Mesodermal cell (in vitro differentiated cells): ENCODE measurements at regions not wholly inside any gene's neighbourhood (a gene's known extent, or its start where the extent isn't known, plus 50 kb on each side); places are given as distances from the start of the nearest gene placed in this dataset.

Experiments used
- H3K27ac ChIP-seq: 2 replicates; pipeline ENCODE4 v1.7.0; 2013; ENCODE audit warnings: mild to moderate bottlenecking, low read depth, low read length, moderate library complexity; ENCODE audit not compliant: severe bottlenecking
- H3K36me3 ChIP-seq: 2 replicates; pipeline ENCODE4 v1.7.1; 2013; ENCODE audit warnings: mild to moderate bottlenecking, low read length, moderate library complexity; ENCODE audit not compliant: control insufficient read depth, insufficient read depth
- H3K4me1 ChIP-seq: one replicate; pipeline ENCODE4 v1.7.1; 2013; ENCODE audit warnings: mild to moderate bottlenecking, low read length; ENCODE audit not compliant: insufficient read depth, control insufficient read depth, poor library complexity, severe bottlenecking
- H3K4me3 ChIP-seq: 2 replicates; pipeline ENCODE4 v1.7.0; 2013; ENCODE audit warnings: low read length, control low read depth, mild to moderate bottlenecking; ENCODE audit not compliant: insufficient read depth, poor library complexity, severe bottlenecking; ENCODE audit errors: extremely low read depth
- H3K9me3 ChIP-seq: 2 replicates; pipeline ENCODE4 v1.7.1; 2013; ENCODE audit warnings: mild to moderate bottlenecking, low read length, moderate library complexity; ENCODE audit not compliant: control insufficient read depth
- WGBS, 2 experiments: methylation state at CpG; one replicate each; pipeline ENCODE4 v1.1.5; 2013; ENCODE audit warnings: missing lambda C conversion rate in 2 of 2; ENCODE audit not compliant: insufficient coverage in 2 of 2; 5-methylcytosine and 5-hydroxymethylcytosine counted together

- Histone ChIP-seq H3K9me3 (peaks cover 3% of the 10 kb centered on the region), H3K4me1 (no peaks in the 10 kb centered on the region), H3K36me3 (no peaks in the 10 kb centered on the region), H3K27ac (no peak overlapping the region), H3K4me3 (no peak overlapping the region)
- 79 to 94% methylated on average over 3 to 4 of the region's 5 CpGs for whole genome bisulfite sequencing, 2 experiments
Measured at GRCh38 chr10:58140691-58141347, 126.9 kb downstream of the IPMK start.

- no peak overlapping the region for H3K27ac ChIP-seq
- H3K9me3 ChIP-seq = peaks cover 3% of the 10 kb centered on the region
- H3K36me3 ChIP-seq = no peaks in the 10 kb centered on the region
- H3K4me1 ChIP-seq = no peaks in the 10 kb centered on the region
- 100% methylated on average over 1 of the region's 2 CpGs; no CpG with 5 or more reads in 1 of the 2 experiments for WGBS, 2 experiments
- no peak overlapping the region for H3K4me3 ChIP-seq
Measured at GRCh38 chr10:58140054-58140453, 127.6 kb downstream of the IPMK start.

- Histone ChIP-seq H3K9me3 (no peaks in the 10 kb centered on the region), H3K27ac (no peak overlapping the region), H3K4me1 (no peaks in the 10 kb centered on the region), H3K4me3 (no peak overlapping the region), H3K36me3 (no peaks in the 10 kb centered on the region)
- 74 to 80% methylated on average over 2 of the region's 5 CpGs for WGBS, 2 experiments
Measured at GRCh38 chr10:58137813-58138212, 129.9 kb downstream of the IPMK start.

GRCh38 chr10:58115218-58116050 lies 152.3 kb downstream of the IPMK start:
- Histone ChIP-seq H3K4me1 (no peaks in the 10 kb centered on the region), H3K27ac (no peak overlapping the region), H3K4me3 (no peak overlapping the region), H3K9me3 (no peaks in the 10 kb centered on the region), H3K36me3 (no peaks in the 10 kb centered on the region)
- 77 to 93% methylated on average over 3 to 5 of the region's 9 CpGs for whole genome bisulfite sequencing, 2 experiments

GRCh38 chr10:58109731-58110130 lies 158.0 kb downstream of the IPMK start:
- 89 to 100% methylated on average over 2 of the region's 3 CpGs for WGBS, 2 experiments

GRCh38 chr10:58107506-58107905 lies 160.2 kb downstream of the IPMK start:
- Histone ChIP-seq H3K4me3 (no peak overlapping the region), H3K27ac (no peak overlapping the region), H3K9me3 (no peaks in the 10 kb centered on the region), H3K4me1 (no peaks in the 10 kb centered on the region), H3K36me3 (no peaks in the 10 kb centered on the region)
- WGBS, 2 experiments = 86 to 92% methylated on average over 1 to 2 of the region's 2 CpGs

More at GRCh38 chr10:58109731-58110130, 158.0 kb downstream of the IPMK start:
- Histone ChIP-seq H3K4me3 (no peak overlapping the region), H3K36me3 (no peaks in the 10 kb centered on the region), H3K27ac (no peak overlapping the region), H3K4me1 (no peaks in the 10 kb centered on the region), H3K9me3 (no peaks in the 10 kb centered on the region)

GRCh38 chr10:58106211-58107035 lies 161.3 kb downstream of the IPMK start:
- 94 to 96% methylated on average over 37 to 40 of the region's 40 CpGs for whole genome bisulfite sequencing, 2 experiments
- Histone ChIP-seq H3K9me3 (no peaks in the 10 kb centered on the region), H3K36me3 (no peaks in the 10 kb centered on the region), H3K4me3 (no peak overlapping the region), H3K4me1 (no peaks in the 10 kb centered on the region), H3K27ac (no peak overlapping the region)

GRCh38 chr10:58104351-58104751 lies 163.3 kb downstream of the IPMK start:
- Histone ChIP-seq H3K9me3 (no peaks in the 10 kb centered on the region), H3K27ac (no peak overlapping the region), H3K4me1 (no peaks in the 10 kb centered on the region), H3K36me3 (no peaks in the 10 kb centered on the region), H3K4me3 (no peak overlapping the region)

GRCh38 chr10:58102897-58103296 lies 164.8 kb downstream of the IPMK start:
- no peak overlapping the region for H3K4me3 ChIP-seq
- H3K4me1 ChIP-seq = no peaks in the 10 kb centered on the region
- H3K27ac ChIP-seq = no peak overlapping the region
- H3K9me3 ChIP-seq = no peaks in the 10 kb centered on the region
- WGBS, 2 experiments = 93 to 96% methylated on average over 5 of the region's 7 CpGs
- no peaks in the 10 kb centered on the region for H3K36me3 ChIP-seq

GRCh38 chr10:58101682-58102081 lies 166.0 kb downstream of the IPMK start:
- Histone ChIP-seq H3K4me1 (no peaks in the 10 kb centered on the region), H3K27ac (no peak overlapping the region), H3K36me3 (no peaks in the 10 kb centered on the region), H3K9me3 (no peaks in the 10 kb centered on the region), H3K4me3 (no peak overlapping the region)
- WGBS, 2 experiments = 80% methylated on average over 1 of the region's 1 CpG; no CpG with 5 or more reads in 1 of the 2 experiments
